Colonic mucosa (tissue), 4 donors: ENCODE measurements at regions not wholly inside any gene's neighbourhood (a gene's known extent, or its start where the extent isn't known, plus 50 kb on each side); places are given as distances from the start of the nearest gene placed in this dataset.
"Not testable (repeated sequence)": the region's sequence is repeated elsewhere in the genome, so short reads cannot be mapped to it uniquely, and the experiment has no call there.

Experiments
- DNase-seq: peaks from one replicate; pipeline ENCODE4 v3.0.0-alpha.2; 2020
- H3K27ac ChIP-seq: fragments of 200-600 bp; one replicate; pipeline ENCODE4 v1.8.0; 2021
- H3K27me3 ChIP-seq: fragments of 200-600 bp; one replicate; pipeline ENCODE4 v1.8.0; 2021
- H3K36me3 ChIP-seq: fragments of 200-600 bp; one replicate; pipeline ENCODE4 v1.8.0; 2021
- H3K4me1 ChIP-seq: fragments of 200-600 bp; one replicate; pipeline ENCODE4 v1.8.0; 2021; ENCODE audit warnings: mild to moderate bottlenecking
- H3K4me3 ChIP-seq: fragments of 200-600 bp; one replicate; pipeline ENCODE4 v1.8.0; 2021
- H3K9ac ChIP-seq, 2 donors: one replicate each; pipeline ENCODE4 v1.7.0; 2013; ENCODE audit warnings: control low read depth in 2 of 2, low read depth in 2 of 2, low read length in 2 of 2
- H3K9me3 ChIP-seq: fragments of 200-600 bp; one replicate; pipeline ENCODE4 v1.8.0; 2021
- CTCF ChIP-seq: fragments of 200-600 bp; IDR thresholded peaks from one replicate; pipeline ENCODE4 v1.8.0; 2022; ENCODE audit warnings: antibody characterized with exemption, mild to moderate bottlenecking
- intact Hi-C: fragments of 100-400 bp; cut with DNase I; formaldehyde crosslinking; loops from one replicate; pipeline ENCODE4 v1.14.1; 2022
- donor health status: healthy.
- donor health status: DM: no; HTN: no; CAD: no.
- donor health status: DM: no; HTN: no; CAD: no.

- no peaks in the 10 kb centered on the region for H3K9me3 ChIP-seq
- no peaks in the 10 kb centered on the region for H3K27me3 ChIP-seq
- no peak for DNase-seq
- TF ChIP-seq CTCF = no peak
- H3K4me1 ChIP-seq = no peaks in the 10 kb centered on the region
- H3K4me3 ChIP-seq = no peak overlapping the region
- H3K9ac ChIP-seq = no peak overlapping the region
- H3K27ac ChIP-seq = no peak overlapping the region
- no peaks in the 10 kb centered on the region for H3K36me3 ChIP-seq
- intact Hi-C loops = no loop called here
These were observed 170.6 kb downstream of the CTH start for GRCh38 chr1:70581661-70582060.

GRCh38 chr1:70583522-70583921 is 172.5 kb downstream of the CTH start:
- no peak for TF ChIP-seq CTCF
- Histone ChIP-seq H3K9ac (no peak overlapping the region), H3K4me3 (no peak overlapping the region), H3K36me3 (no peaks in the 10 kb centered on the region), H3K27me3 (no peaks in the 10 kb centered on the region), H3K4me1 (no peaks in the 10 kb centered on the region), H3K27ac (no peak overlapping the region), H3K9me3 (no peaks in the 10 kb centered on the region)
- no peak for DNase-seq
- intact Hi-C loops = no loop called here

- intact Hi-C loops = no loop called here
- Histone ChIP-seq H3K36me3 (no peaks in the 10 kb centered on the region), H3K9ac (no peak overlapping the region), H3K27me3 (no peaks in the 10 kb centered on the region), H3K27ac (no peak overlapping the region), H3K4me1 (no peaks in the 10 kb centered on the region), H3K4me3 (no peak overlapping the region), H3K9me3 (no peaks in the 10 kb centered on the region)
- no peak for TF ChIP-seq CTCF
- no peak for DNase-seq
These were observed 175.0 kb downstream of the CTH start for GRCh38 chr1:70586046-70586445.

- no peak for DNase-seq
These were observed 176.9 kb downstream of the CTH start for GRCh38 chr1:70587872-70588366.

GRCh38 chr1:70593551-70593950 is 182.5 kb downstream of the CTH start:
- H3K27ac ChIP-seq, H3K36me3 ChIP-seq, H3K4me3 ChIP-seq, H3K9ac ChIP-seq, H3K9me3 ChIP-seq, intact Hi-C loops, DNase-seq, H3K4me1 ChIP-seq, H3K27me3 ChIP-seq: not testable (repeated sequence)

More at GRCh38 chr1:70587872-70588366, 176.9 kb downstream of the CTH start:
- intact Hi-C loops = no loop called here
- no peaks in the 10 kb centered on the region for H3K36me3 ChIP-seq
- no peaks in the 10 kb centered on the region for H3K27me3 ChIP-seq
- H3K9me3 ChIP-seq = no peaks in the 10 kb centered on the region
- H3K4me3 ChIP-seq = no peak overlapping the region
- TF ChIP-seq CTCF = no peak
- H3K9ac ChIP-seq = no peak overlapping the region
- H3K27ac ChIP-seq = no peak overlapping the region
- H3K4me1 ChIP-seq = no peaks in the 10 kb centered on the region

GRCh38 chr1:70608815-70609214 is 197.7 kb downstream of the CTH start:
- intact Hi-C loops = no loop called here
- Histone ChIP-seq H3K4me3 (no peak overlapping the region), H3K27me3 (no peaks in the 10 kb centered on the region), H3K27ac (no peak overlapping the region), H3K9me3 (no peaks in the 10 kb centered on the region), H3K4me1 (no peaks in the 10 kb centered on the region), H3K36me3 (no peaks in the 10 kb centered on the region), H3K9ac (no peak overlapping the region)
- no peak for DNase-seq
- no peak for TF ChIP-seq CTCF

- H3K4me1 ChIP-seq, H3K27me3 ChIP-seq, H3K27ac ChIP-seq, H3K4me3 ChIP-seq, DNase-seq, H3K9ac ChIP-seq, intact Hi-C loops, H3K9me3 ChIP-seq, H3K36me3 ChIP-seq: not testable (repeated sequence)
These were observed 199.1 kb downstream of the CTH start for GRCh38 chr1:70610164-70610563.
